HG03280 (cell line): ENCODE measurements at regions not wholly inside any gene's neighbourhood (a gene's known extent, or its start where the extent isn't known, plus 50 kb on each side); places are given as distances from the start of the nearest gene placed in this dataset.
"Not testable (repeated sequence)": the region's sequence is repeated elsewhere in the genome, so short reads cannot be mapped to it uniquely, and the experiment has no call there.

Source experiments
- ATAC-seq: cut with Tn5 transposase; IDR thresholded peaks from one replicate; pipeline ENCODE4 v1.9.1; 2021; ENCODE audit warnings: mild to moderate bottlenecking, moderate library complexity; ENCODE audit not compliant: unreplicated experiment

GRCh38 chr2:220781622-220782241 is 790.4 kb downstream of the EPHA4 start:
- no peak for ATAC-seq

- ATAC-seq: no peak
Observed at GRCh38 chr2:220782609-220783113, 789.4 kb downstream of the EPHA4 start.

- no peak for ATAC-seq
Observed at GRCh38 chr2:220783671-220784070, 788.4 kb downstream of the EPHA4 start.

GRCh38 chr2:220785178-220785577 is 786.9 kb downstream of the EPHA4 start:
- ATAC-seq: no peak

- ATAC-seq: no peak
Observed at GRCh38 chr2:220786216-220786615, 785.9 kb downstream of the EPHA4 start.

GRCh38 chr2:220787251-220787650 is 784.9 kb downstream of the EPHA4 start:
- no peak for ATAC-seq

- no peak for ATAC-seq
Observed at GRCh38 chr2:220789961-220790360, 782.1 kb downstream of the EPHA4 start.

GRCh38 chr2:220795705-220796104 is 776.4 kb downstream of the EPHA4 start:
- no peak for ATAC-seq

GRCh38 chr2:220811115-220811514 is 761.0 kb downstream of the EPHA4 start:
- ATAC-seq: no peak

- no peak for ATAC-seq
Observed at GRCh38 chr2:220811952-220812570, 760.0 kb downstream of the EPHA4 start.

- no peak for ATAC-seq
Observed at GRCh38 chr2:220814441-220814840, 757.7 kb downstream of the EPHA4 start.

- no peak for ATAC-seq
Observed at GRCh38 chr2:220815698-220816097, 756.4 kb downstream of the EPHA4 start.

GRCh38 chr2:220821683-220822082 is 750.4 kb downstream of the EPHA4 start:
- no peak for ATAC-seq

GRCh38 chr2:220823590-220823989 is 748.5 kb downstream of the EPHA4 start:
- not testable (repeated sequence) for ATAC-seq

GRCh38 chr2:220833446-220833845 is 738.7 kb downstream of the EPHA4 start:
- ATAC-seq: no peak

- no peak for ATAC-seq
Observed at GRCh38 chr2:220835583-220835982, 736.5 kb downstream of the EPHA4 start.

GRCh38 chr2:220837226-220837625 is 734.9 kb downstream of the EPHA4 start:
- no peak for ATAC-seq

- ATAC-seq: no peak
Observed at GRCh38 chr2:220842901-220843665, 729.0 kb downstream of the EPHA4 start.

- no peak for ATAC-seq
Observed at GRCh38 chr2:220845766-220846273, 726.3 kb downstream of the EPHA4 start.

- ATAC-seq: no peak
Observed at GRCh38 chr2:220847006-220847405, 725.1 kb downstream of the EPHA4 start.

GRCh38 chr2:220847589-220847988 is 724.5 kb downstream of the EPHA4 start:
- ATAC-seq: no peak

GRCh38 chr2:220849433-220849832 is 722.7 kb downstream of the EPHA4 start:
- ATAC-seq: no peak
